ENCODE measurements at regions not wholly inside any gene's neighbourhood (a gene's known extent, or its start where the extent isn't known, plus 50 kb on each side); places are given as distances from the start of the nearest gene placed in this dataset.

GRCh38 chr15:37485056-37485455 lies 384.7 kb upstream of the MEIS2 start:
- TF ChIP-seq CTCF (IDR thresholded peaks at IDR 0.05) (no peak), POLR2A (IDR thresholded peaks at IDR 0.05) (no peak)

Measured in prostate gland (tissue), 2 donors.